ENCODE measurements at regions not wholly inside any gene's neighbourhood (a gene's known extent, or its start where the extent isn't known, plus 50 kb on each side); places are given as distances from the start of the nearest gene placed in this dataset.

- TF ChIP-seq EGR1 (IDR thresholded peaks at IDR 0.05) (no peak), FOXM1 (IDR thresholded peaks at IDR 0.05; ENCODE audit: borderline replicate concordance, low read depth) (no peak), NFIC (IDR thresholded peaks at IDR 0.05) (no peak), MAX (IDR thresholded peaks at IDR 0.05) (no peak), TAF1 (IDR thresholded peaks at IDR 0.05; ENCODE audit: low read depth) (no peak), RAD21 (IDR thresholded peaks at IDR 0.05; ENCODE audit: low read depth) (no peak), YY1 (IDR thresholded peaks at IDR 0.05; ENCODE audit: low read depth) (no peak), ZBTB7A (IDR thresholded peaks at IDR 0.05; ENCODE audit: low read depth) (no peak), CREB1 (IDR thresholded peaks at IDR 0.05; ENCODE audit: low read depth) (no peak), USF1 (IDR thresholded peaks at IDR 0.05) (no peak), TCF12 (IDR thresholded peaks at IDR 0.05; ENCODE audit: low read depth) (no peak), REST (IDR thresholded peaks at IDR 0.05; ENCODE audit: low read depth) (no peak), EP300 (IDR thresholded peaks at IDR 0.05; ENCODE audit: borderline replicate concordance) (no peak), TEAD4 (IDR thresholded peaks at IDR 0.05) (no peak)
Measured at GRCh38 chr1:215002471-215002870, 80.1 kb upstream of the KCNK2 start.

- TF ChIP-seq MAX (IDR thresholded peaks at IDR 0.05) (no peak), TEAD4 (IDR thresholded peaks at IDR 0.05) (no peak), TAF1 (IDR thresholded peaks at IDR 0.05; ENCODE audit: low read depth) (no peak), NFIC (IDR thresholded peaks at IDR 0.05) (no peak), ZBTB7A (IDR thresholded peaks at IDR 0.05; ENCODE audit: low read depth) (no peak), TCF12 (IDR thresholded peaks at IDR 0.05; ENCODE audit: low read depth) (no peak), CREB1 (IDR thresholded peaks at IDR 0.05; ENCODE audit: low read depth) (no peak), EP300 (IDR thresholded peaks at IDR 0.05; ENCODE audit: borderline replicate concordance) (no peak), EGR1 (IDR thresholded peaks at IDR 0.05) (no peak), REST (IDR thresholded peaks at IDR 0.05; ENCODE audit: low read depth) (no peak), FOXM1 (IDR thresholded peaks at IDR 0.05; ENCODE audit: borderline replicate concordance, low read depth) (no peak)
Measured at GRCh38 chr1:215003686-215004085, 78.9 kb upstream of the KCNK2 start.

- no peak for TF ChIP-seq MAX (IDR thresholded peaks at IDR 0.05)
- TF ChIP-seq TCF12 (IDR thresholded peaks at IDR 0.05; ENCODE audit: low read depth): no peak
- TF ChIP-seq RAD21 (IDR thresholded peaks at IDR 0.05; ENCODE audit: low read depth): no peak
- no peak for TF ChIP-seq TAF1 (IDR thresholded peaks at IDR 0.05; ENCODE audit: low read depth)
- TF ChIP-seq CEBPB (IDR thresholded peaks at IDR 0.05): no peak
- TF ChIP-seq YY1 (IDR thresholded peaks at IDR 0.05; ENCODE audit: low read depth): no peak
- TF ChIP-seq ZBTB7A (IDR thresholded peaks at IDR 0.05; ENCODE audit: low read depth): no peak
- no peak for TF ChIP-seq CREB1 (IDR thresholded peaks at IDR 0.05; ENCODE audit: low read depth)
- no peak for TF ChIP-seq REST (IDR thresholded peaks at IDR 0.05; ENCODE audit: low read depth)
Measured at GRCh38 chr1:215004121-215004827, 78.3 kb upstream of the KCNK2 start.

GRCh38 chr1:215005078-215005477 is 77.5 kb upstream of the KCNK2 start:
- TF ChIP-seq ZBTB7A (IDR thresholded peaks at IDR 0.05; ENCODE audit: low read depth) (no peak), EP300 (IDR thresholded peaks at IDR 0.05; ENCODE audit: borderline replicate concordance) (no peak), USF1 (IDR thresholded peaks at IDR 0.05) (no peak), CREB1 (IDR thresholded peaks at IDR 0.05; ENCODE audit: low read depth) (no peak), TAF1 (IDR thresholded peaks at IDR 0.05; ENCODE audit: low read depth) (no peak), EGR1 (IDR thresholded peaks at IDR 0.05) (no peak), TEAD4 (IDR thresholded peaks at IDR 0.05) (no peak), RAD21 (IDR thresholded peaks at IDR 0.05; ENCODE audit: low read depth) (no peak)

Measured in Ishikawa (cell line).